ENCODE measurements at regions not wholly inside any gene's neighbourhood (a gene's known extent, or its start where the extent isn't known, plus 50 kb on each side); places are given as distances from the start of the nearest gene placed in this dataset.
"Not testable (repeated sequence)": the region's sequence is repeated elsewhere in the genome, so short reads cannot be mapped to it uniquely, and the experiment has no call there.

DNA sequence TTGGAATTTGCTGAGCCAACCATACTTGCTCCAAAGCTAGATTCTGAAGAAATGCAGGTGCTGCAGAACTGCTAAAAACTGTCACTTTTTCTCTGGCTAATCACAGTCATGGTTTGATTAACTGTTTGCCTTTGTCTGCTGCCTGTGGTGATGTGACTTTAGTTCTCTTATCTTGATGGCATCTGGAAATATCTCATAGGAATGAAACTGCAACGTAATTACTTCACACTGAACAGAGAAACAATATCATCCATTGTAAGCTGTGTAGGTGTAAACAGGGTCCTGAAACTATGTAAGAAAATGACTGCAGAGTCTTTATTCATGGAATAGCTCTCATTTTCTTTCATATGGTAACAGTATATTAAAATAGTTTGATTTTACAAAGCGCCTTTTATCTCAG, 721.9 kb upstream of the HS3ST5 start:
- Histone ChIP-seq H3K4me3 (ENCODE audit: insufficient read depth, low read depth, low read length, poor library complexity, severe bottlenecking) (no peak overlapping the region), H3K9me3 (ENCODE audit: control insufficient read depth, low read length) (no peaks in the 10 kb centered on the region), H3K4me1 (ENCODE audit: control insufficient read depth, insufficient read depth, low read length, poor library complexity, severe bottlenecking) (no peaks in the 10 kb centered on the region), H3K36me3 (ENCODE audit: control insufficient read depth, insufficient read depth, low read length) (no peaks in the 10 kb centered on the region), H3K27ac (ENCODE audit: insufficient read depth, low read length, poor library complexity, severe bottlenecking) (no peak overlapping the region), H3K27me3 (replicated peaks; ENCODE audit: control insufficient read depth, insufficient read depth, low read length, poor library complexity, severe bottlenecking) (no peaks in the 10 kb centered on the region)
- no peak for DNase-seq

DNA sequence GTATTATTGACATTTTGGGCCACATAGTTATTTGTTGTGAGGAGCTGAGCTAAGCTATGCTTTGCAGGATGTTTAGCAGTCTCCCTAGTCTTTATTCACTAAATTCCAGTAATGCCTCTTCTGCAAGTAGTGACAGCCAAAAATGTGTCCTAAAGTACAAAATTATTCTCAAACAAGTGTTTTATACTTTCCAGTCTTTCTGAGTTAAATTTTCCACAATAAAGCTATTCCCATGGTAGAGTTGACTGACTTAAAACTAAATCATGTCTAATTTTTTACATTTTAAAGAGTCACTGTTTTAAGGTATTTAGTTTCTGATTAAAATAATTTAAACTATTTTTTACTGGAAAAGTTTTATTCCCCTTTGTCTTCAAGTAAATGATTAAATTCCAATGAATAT, 717.8 kb upstream of the HS3ST5 start:
- no peaks in the 10 kb centered on the region for H3K9me3 ChIP-seq (ENCODE audit: control insufficient read depth, low read length)
- no peaks in the 10 kb centered on the region for H3K36me3 ChIP-seq (ENCODE audit: control insufficient read depth, insufficient read depth, low read length)
- H3K4me1 ChIP-seq (ENCODE audit: control insufficient read depth, insufficient read depth, low read length, poor library complexity, severe bottlenecking) = no peaks in the 10 kb centered on the region
- no peaks in the 10 kb centered on the region for H3K27me3 ChIP-seq (replicated peaks; ENCODE audit: control insufficient read depth, insufficient read depth, low read length, poor library complexity, severe bottlenecking)
- DNase-seq = no peak
- no peak overlapping the region for H3K4me3 ChIP-seq (ENCODE audit: insufficient read depth, low read depth, low read length, poor library complexity, severe bottlenecking)
- no peak overlapping the region for H3K27ac ChIP-seq (ENCODE audit: insufficient read depth, low read length, poor library complexity, severe bottlenecking)

GRCh38 chr6:115058414-115059211, 715.8 kb upstream of the HS3ST5 start:
- Histone ChIP-seq H3K4me3 (ENCODE audit: insufficient read depth, low read depth, low read length, poor library complexity, severe bottlenecking) (no peak overlapping the region), H3K27me3 (replicated peaks; ENCODE audit: control insufficient read depth, insufficient read depth, low read length, poor library complexity, severe bottlenecking) (no peaks in the 10 kb centered on the region), H3K27ac (ENCODE audit: insufficient read depth, low read length, poor library complexity, severe bottlenecking) (no peak overlapping the region), H3K4me1 (ENCODE audit: control insufficient read depth, insufficient read depth, low read length, poor library complexity, severe bottlenecking) (no peaks in the 10 kb centered on the region), H3K9me3 (ENCODE audit: control insufficient read depth, low read length) (no peaks in the 10 kb centered on the region), H3K36me3 (ENCODE audit: control insufficient read depth, insufficient read depth, low read length) (no peaks in the 10 kb centered on the region)
- no peak for DNase-seq

DNA sequence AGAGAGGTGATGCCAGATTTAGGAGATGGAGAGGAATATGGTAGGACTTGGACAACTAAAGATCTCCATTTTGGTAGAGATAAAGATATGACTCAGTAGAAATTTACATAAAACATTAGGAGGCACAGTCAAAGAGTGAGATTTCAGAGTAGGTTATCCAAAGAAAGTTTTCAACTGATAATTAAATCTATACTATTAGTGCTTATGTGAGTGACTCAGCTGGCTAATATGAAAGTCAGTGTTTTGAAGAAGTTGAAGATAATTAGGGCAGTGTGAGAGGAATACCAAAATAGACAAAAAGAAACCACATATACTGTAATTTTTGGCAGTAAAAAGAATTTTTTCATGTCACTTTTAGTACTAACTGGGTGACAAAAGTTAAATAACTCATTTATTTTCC, 712.8 kb upstream of the HS3ST5 start:
- H3K27ac ChIP-seq (ENCODE audit: insufficient read depth, low read length, poor library complexity, severe bottlenecking) = no peak overlapping the region

GRCh38 chr6:115054242-115054641, 711.4 kb upstream of the HS3ST5 start:
- H3K4me3 ChIP-seq (ENCODE audit: insufficient read depth, low read depth, low read length, poor library complexity, severe bottlenecking); H3K4me1 ChIP-seq (ENCODE audit: control insufficient read depth, insufficient read depth, low read length, poor library complexity, severe bottlenecking); H3K36me3 ChIP-seq (ENCODE audit: control insufficient read depth, insufficient read depth, low read length); DNase-seq; H3K9me3 ChIP-seq (ENCODE audit: control insufficient read depth, low read length); H3K27me3 ChIP-seq (replicated peaks; ENCODE audit: control insufficient read depth, insufficient read depth, low read length, poor library complexity, severe bottlenecking); H3K27ac ChIP-seq (ENCODE audit: insufficient read depth, low read length, poor library complexity, severe bottlenecking): not testable (repeated sequence)

More for the DNA sequence above, 712.8 kb upstream of the HS3ST5 start:
- Histone ChIP-seq H3K4me3 (ENCODE audit: insufficient read depth, low read depth, low read length, poor library complexity, severe bottlenecking) (no peak overlapping the region), H3K27me3 (replicated peaks; ENCODE audit: control insufficient read depth, insufficient read depth, low read length, poor library complexity, severe bottlenecking) (no peaks in the 10 kb centered on the region), H3K36me3 (ENCODE audit: control insufficient read depth, insufficient read depth, low read length) (no peaks in the 10 kb centered on the region), H3K4me1 (ENCODE audit: control insufficient read depth, insufficient read depth, low read length, poor library complexity, severe bottlenecking) (no peaks in the 10 kb centered on the region), H3K9me3 (ENCODE audit: control insufficient read depth, low read length) (no peaks in the 10 kb centered on the region)
- no peak for DNase-seq

DNA sequence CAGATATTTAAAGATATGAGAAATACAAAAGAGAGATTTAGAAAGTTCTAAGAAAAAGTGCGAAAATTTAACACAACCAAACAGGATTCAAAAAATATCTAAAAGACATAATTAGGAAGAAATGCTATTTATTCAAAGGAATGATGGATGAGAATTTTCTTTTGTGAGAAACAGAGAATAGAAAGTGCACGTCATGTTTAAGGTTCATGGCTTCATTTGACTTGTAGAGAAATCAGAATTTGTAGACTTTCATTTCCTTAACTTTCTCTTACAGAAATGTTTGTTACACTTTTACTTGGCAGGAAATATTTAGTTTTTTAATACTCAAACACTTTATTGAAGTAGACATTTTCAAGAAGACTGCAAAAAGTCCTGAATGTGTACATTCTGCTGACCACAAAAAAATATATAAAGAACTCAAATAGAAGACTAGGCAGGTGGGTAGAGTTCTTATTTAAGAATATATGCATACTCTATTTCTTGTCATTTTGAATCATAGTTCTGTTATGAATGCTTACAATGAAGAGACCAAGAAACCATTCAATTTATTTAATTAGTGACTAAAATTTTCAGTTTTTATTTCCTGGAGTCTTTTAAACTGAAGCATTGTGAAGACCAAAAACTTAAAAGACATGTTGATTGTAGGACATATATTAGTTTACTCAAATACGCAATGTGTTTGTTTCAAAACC, 710.5 kb upstream of the HS3ST5 start:
- Histone ChIP-seq H3K27me3 (replicated peaks; ENCODE audit: control insufficient read depth, insufficient read depth, low read length, poor library complexity, severe bottlenecking) (no peaks in the 10 kb centered on the region), H3K4me3 (ENCODE audit: insufficient read depth, low read depth, low read length, poor library complexity, severe bottlenecking) (no peak overlapping the region), H3K4me1 (ENCODE audit: control insufficient read depth, insufficient read depth, low read length, poor library complexity, severe bottlenecking) (no peaks in the 10 kb centered on the region), H3K36me3 (ENCODE audit: control insufficient read depth, insufficient read depth, low read length) (no peaks in the 10 kb centered on the region), H3K27ac (ENCODE audit: insufficient read depth, low read length, poor library complexity, severe bottlenecking) (no peak overlapping the region), H3K9me3 (ENCODE audit: control insufficient read depth, low read length) (no peaks in the 10 kb centered on the region)
- no peak for DNase-seq

DNA sequence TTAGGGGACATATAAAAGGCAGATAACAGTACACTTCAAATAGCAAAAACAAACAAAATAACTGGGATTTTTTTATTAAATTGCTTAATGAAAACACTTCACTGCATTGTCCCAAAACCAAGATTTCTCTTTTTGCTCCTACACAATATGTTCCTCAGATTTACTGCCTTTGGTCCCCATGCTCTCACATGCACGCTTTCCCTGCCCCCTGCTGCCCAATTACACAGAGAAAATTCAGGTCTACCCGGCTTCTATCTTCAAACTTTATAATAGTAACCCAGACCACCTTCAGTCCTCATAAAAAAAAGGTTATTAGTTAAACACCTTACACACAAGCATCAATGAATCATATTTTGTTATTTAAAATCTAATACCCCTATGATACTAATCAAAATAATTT, 673.8 kb upstream of the HS3ST5 start:
- H3K9me3 ChIP-seq (ENCODE audit: control insufficient read depth, low read length) = no peaks in the 10 kb centered on the region
- no peaks in the 10 kb centered on the region for H3K4me1 ChIP-seq (ENCODE audit: control insufficient read depth, insufficient read depth, low read length, poor library complexity, severe bottlenecking)
- no peaks in the 10 kb centered on the region for H3K27me3 ChIP-seq (replicated peaks; ENCODE audit: control insufficient read depth, insufficient read depth, low read length, poor library complexity, severe bottlenecking)
- no peak for DNase-seq
- H3K27ac ChIP-seq (ENCODE audit: insufficient read depth, low read length, poor library complexity, severe bottlenecking) = no peak overlapping the region
- H3K4me3 ChIP-seq (ENCODE audit: insufficient read depth, low read depth, low read length, poor library complexity, severe bottlenecking) = no peak overlapping the region
- H3K36me3 ChIP-seq (ENCODE audit: control insufficient read depth, insufficient read depth, low read length) = no peaks in the 10 kb centered on the region

GRCh38 chr6:115004982-115005381, 662.2 kb upstream of the HS3ST5 start:
- H3K4me1 ChIP-seq (ENCODE audit: control insufficient read depth, insufficient read depth, low read length, poor library complexity, severe bottlenecking) = no peaks in the 10 kb centered on the region
- H3K9me3 ChIP-seq (ENCODE audit: control insufficient read depth, low read length) = no peaks in the 10 kb centered on the region
- no peak overlapping the region for H3K4me3 ChIP-seq (ENCODE audit: insufficient read depth, low read depth, low read length, poor library complexity, severe bottlenecking)
- no peak overlapping the region for H3K27ac ChIP-seq (ENCODE audit: insufficient read depth, low read length, poor library complexity, severe bottlenecking)
- no peak for DNase-seq
- H3K36me3 ChIP-seq (ENCODE audit: control insufficient read depth, insufficient read depth, low read length) = no peaks in the 10 kb centered on the region
- no peaks in the 10 kb centered on the region for H3K27me3 ChIP-seq (replicated peaks; ENCODE audit: control insufficient read depth, insufficient read depth, low read length, poor library complexity, severe bottlenecking)

DNA sequence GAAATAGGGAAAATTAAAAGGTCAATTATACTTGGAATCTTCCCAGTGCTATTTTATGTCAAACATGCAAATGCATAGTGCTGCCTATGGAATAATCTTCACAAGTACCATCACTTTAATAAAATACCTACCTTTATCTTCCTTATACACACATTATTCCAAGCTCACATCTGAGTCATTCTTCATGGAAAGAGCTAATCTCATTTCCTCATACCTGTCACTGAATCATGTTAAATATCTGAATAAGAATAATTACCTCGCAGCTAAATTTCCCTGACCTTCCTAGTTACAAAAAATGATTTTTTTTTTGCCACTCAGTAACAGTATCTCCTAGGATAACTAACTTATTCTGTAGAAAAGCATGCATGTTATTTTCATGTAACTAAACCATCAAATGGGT, 661.4 kb upstream of the HS3ST5 start:
- no peak for DNase-seq
- no peaks in the 10 kb centered on the region for H3K4me1 ChIP-seq (ENCODE audit: control insufficient read depth, insufficient read depth, low read length, poor library complexity, severe bottlenecking)
- H3K4me3 ChIP-seq (ENCODE audit: insufficient read depth, low read depth, low read length, poor library complexity, severe bottlenecking) = no peak overlapping the region
- H3K9me3 ChIP-seq (ENCODE audit: control insufficient read depth, low read length) = no peaks in the 10 kb centered on the region
- H3K36me3 ChIP-seq (ENCODE audit: control insufficient read depth, insufficient read depth, low read length) = no peaks in the 10 kb centered on the region
- no peak overlapping the region for H3K27ac ChIP-seq (ENCODE audit: insufficient read depth, low read length, poor library complexity, severe bottlenecking)
- H3K27me3 ChIP-seq (replicated peaks; ENCODE audit: control insufficient read depth, insufficient read depth, low read length, poor library complexity, severe bottlenecking) = no peaks in the 10 kb centered on the region

DNA sequence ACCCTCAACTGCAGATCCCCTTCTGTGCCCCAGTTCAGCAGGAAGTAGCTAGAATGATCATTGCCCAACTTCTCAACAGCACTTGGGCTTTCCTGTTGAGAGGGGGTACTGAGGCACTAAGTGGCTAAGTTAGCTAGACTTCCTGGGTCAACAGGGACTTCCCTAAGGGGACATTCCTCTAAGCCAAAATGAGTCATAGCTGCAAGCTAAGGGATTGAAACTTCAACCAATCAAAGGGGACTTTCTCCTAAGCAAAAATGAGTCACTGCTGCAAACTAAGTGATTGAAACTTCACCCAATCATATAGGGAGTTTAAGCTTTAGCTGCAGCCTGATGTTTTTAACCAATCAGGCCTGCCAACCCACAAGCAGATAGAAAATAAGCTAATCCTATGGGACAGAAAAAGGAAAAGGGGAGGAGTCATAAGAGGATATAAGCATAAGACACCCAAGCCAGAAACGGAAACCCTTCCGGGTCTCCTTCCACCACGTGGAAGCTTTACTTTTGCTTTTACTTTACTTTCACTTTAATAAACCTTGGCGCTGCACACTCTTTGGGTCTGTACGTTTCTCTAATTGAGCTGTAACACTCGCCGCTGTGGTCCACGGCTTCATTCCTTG, 659.0 kb upstream of the HS3ST5 start:
- H3K9me3 ChIP-seq (ENCODE audit: control insufficient read depth, low read length) = no peaks in the 10 kb centered on the region
- H3K4me1 ChIP-seq (ENCODE audit: control insufficient read depth, insufficient read depth, low read length, poor library complexity, severe bottlenecking) = no peaks in the 10 kb centered on the region
- no peak overlapping the region for H3K27ac ChIP-seq (ENCODE audit: insufficient read depth, low read length, poor library complexity, severe bottlenecking)
- no peaks in the 10 kb centered on the region for H3K36me3 ChIP-seq (ENCODE audit: control insufficient read depth, insufficient read depth, low read length)
- no peak for DNase-seq
- H3K27me3 ChIP-seq (replicated peaks; ENCODE audit: control insufficient read depth, insufficient read depth, low read length, poor library complexity, severe bottlenecking) = no peaks in the 10 kb centered on the region
- no peak overlapping the region for H3K4me3 ChIP-seq (ENCODE audit: insufficient read depth, low read depth, low read length, poor library complexity, severe bottlenecking)
